Brain microvascular endothelial cell (primary cell): ENCODE measurements at regions not wholly inside any gene's neighbourhood (a gene's known extent, or its start where the extent isn't known, plus 50 kb on each side); places are given as distances from the start of the nearest gene placed in this dataset.

ENCODE experiments used
- DNase-seq: peaks from one replicate; pipeline ENCODE4 v3.0.0-alpha.2; 2020
- H3K27ac ChIP-seq: fragments of 250-450 bp; sonication (Bioruptor Pico); 2 replicates; pipeline ENCODE4 v1.5.1; 2020; ENCODE audit warnings: mild to moderate bottlenecking, moderate library complexity
- H3K27me3 ChIP-seq: fragments of 250-450 bp; sonication (Bioruptor Pico); replicated peaks from 2 replicates; pipeline ENCODE4 v1.5.1; 2020; ENCODE audit warnings: mild to moderate bottlenecking
- H3K36me3 ChIP-seq: fragments of 250-450 bp; sonication (Bioruptor Pico); replicated peaks from 2 replicates; pipeline ENCODE4 v1.5.1; 2020; ENCODE audit warnings: mild to moderate bottlenecking
- H3K4me3 ChIP-seq: 2 replicates; pipeline ENCODE4 v1.5.1; 2011; ENCODE audit warnings: low read depth, mild to moderate bottlenecking, control low read depth, low read length, moderate library complexity
- CTCF ChIP-seq: IDR thresholded peaks from 2 replicates; pipeline ENCODE4 v1.5.1; 2011; ENCODE audit warnings: low read depth, mild to moderate bottlenecking, moderate library complexity, low read length, control low read depth, inconsistent platforms; ENCODE audit errors: missing control alignments
- in situ Hi-C: cut with HindIII; loops from 2 replicates; pipeline ENCODE4 v1.10.0; 2017; ENCODE audit warnings: low sequenced_read_pairs, low pct_ligation_motif_present

GRCh38 chr9:38771593-38771992 is 51.7 kb upstream of the FAM240B start:
- H3K27ac ChIP-seq = no peak overlapping the region
- no peaks in the 10 kb centered on the region for H3K27me3 ChIP-seq
- in situ Hi-C loops = no loop called here
- no peaks in the 10 kb centered on the region for H3K36me3 ChIP-seq
- no peak overlapping the region for H3K4me3 ChIP-seq
- DNase-seq = no peak
- TF ChIP-seq CTCF = no peak
